DOHH2 (cell line): ENCODE measurements at regions not wholly inside any gene's neighbourhood (a gene's known extent, or its start where the extent isn't known, plus 50 kb on each side); places are given as distances from the start of the nearest gene placed in this dataset.

Source experiments
- CTCF ChIP-seq: fragments of 200-600 bp; sonication (generic); IDR thresholded peaks from one replicate; pipeline ENCODE4 v1.5.1; 2014; ENCODE audit warnings: antibody characterized with exemption, mild to moderate bottlenecking, low read depth, low read length; ENCODE audit not compliant: poor library complexity, severe bottlenecking
- EZH2phosphoT487 ChIP-seq: fragments of 200-600 bp; sonication (generic); IDR thresholded peaks from 2 replicates; pipeline ENCODE4 v1.6.1; 2017; ENCODE audit warnings: borderline replicate concordance, mild to moderate bottlenecking, antibody characterized with exemption, low read length, moderate library complexity, mixed read lengths

DNA sequence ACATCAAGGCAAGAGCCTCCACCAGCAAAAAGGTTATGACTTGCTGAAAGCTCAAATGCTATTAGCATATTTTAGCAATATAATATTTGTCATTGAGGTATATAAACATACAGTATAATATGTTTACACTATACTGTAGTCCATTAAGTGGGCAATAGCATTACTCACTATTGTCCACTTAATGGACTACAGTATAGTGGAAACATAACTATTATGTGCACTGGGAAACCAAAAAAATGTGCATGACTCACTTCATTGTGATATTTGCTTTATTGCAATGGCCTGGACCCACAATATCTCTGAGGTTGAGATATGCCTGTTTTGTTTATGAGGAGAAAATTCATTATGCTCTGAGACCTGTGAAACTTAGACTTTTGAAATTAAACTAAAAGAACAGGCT lies 300.0 kb downstream of the BARHL2 start:
- TF ChIP-seq CTCF (no peak), EZH2phosphoT487 (no peak)
